GM06990 (cell line): ENCODE measurements at regions not wholly inside any gene's neighbourhood (a gene's known extent, or its start where the extent isn't known, plus 50 kb on each side); places are given as distances from the start of the nearest gene placed in this dataset.

ENCODE experiments used
- DNase-seq: peaks from one replicate; pipeline ENCODE4 v3.0.0-alpha.2; 2011; ENCODE audit not compliant: insufficient read length; ENCODE audit errors: extremely low read depth
- H3K27me3 ChIP-seq: replicated peaks from 2 replicates; pipeline ENCODE4 v1.6.0; 2011; ENCODE audit warnings: low read length; ENCODE audit not compliant: control insufficient read depth, insufficient read depth
- H3K36me3 ChIP-seq: 2 replicates; pipeline ENCODE4 v1.5.1; 2011; ENCODE audit warnings: low read length; ENCODE audit not compliant: control insufficient read depth, insufficient read depth
- H3K4me3 ChIP-seq: replicated peaks from 2 replicates; pipeline ENCODE4 v1.5.1; 2011; ENCODE audit warnings: low read depth, mild to moderate bottlenecking, control low read depth, low read length
- CTCF ChIP-seq: IDR thresholded peaks from 2 replicates; pipeline ENCODE4 v1.5.1; 2011; ENCODE audit warnings: low read length, control low read depth, mild to moderate bottlenecking, inconsistent platforms; ENCODE audit not compliant: insufficient read depth, poor library complexity, severe bottlenecking

- no peak for TF ChIP-seq CTCF
- no peak for DNase-seq
- H3K27me3 ChIP-seq = no peaks in the 10 kb centered on the region
- no peaks in the 10 kb centered on the region for H3K36me3 ChIP-seq
- no peak overlapping the region for H3K4me3 ChIP-seq
Observed at GRCh38 chr3:150140614-150141321, 170.1 kb upstream of the PFN2 start.

- TF ChIP-seq CTCF = no peak
- DNase-seq = no peak
- Histone ChIP-seq H3K36me3 (no peaks in the 10 kb centered on the region), H3K4me3 (no peak overlapping the region), H3K27me3 (no peaks in the 10 kb centered on the region)
Observed at GRCh38 chr3:150138824-150139223, 168.1 kb upstream of the PFN2 start.

GRCh38 chr3:150136242-150136641, 165.5 kb upstream of the PFN2 start:
- no peaks in the 10 kb centered on the region for H3K36me3 ChIP-seq
- no peak overlapping the region for H3K4me3 ChIP-seq
- no peaks in the 10 kb centered on the region for H3K27me3 ChIP-seq
- no peak for DNase-seq
- no peak for TF ChIP-seq CTCF

- no peak for TF ChIP-seq CTCF
- no peaks in the 10 kb centered on the region for H3K27me3 ChIP-seq
- H3K36me3 ChIP-seq = no peaks in the 10 kb centered on the region
- no peak for DNase-seq
- no peak overlapping the region for H3K4me3 ChIP-seq
Observed at GRCh38 chr3:150135287-150135721, 164.6 kb upstream of the PFN2 start.

GRCh38 chr3:150133293-150133692, 162.6 kb upstream of the PFN2 start:
- DNase-seq = no peak
- H3K4me3 ChIP-seq = no peak overlapping the region
- H3K36me3 ChIP-seq = no peaks in the 10 kb centered on the region
- H3K27me3 ChIP-seq = no peaks in the 10 kb centered on the region
- no peak for TF ChIP-seq CTCF
